Astrocyte of the spinal cord (primary cell): ENCODE measurements at regions not wholly inside any gene's neighbourhood (a gene's known extent, or its start where the extent isn't known, plus 50 kb on each side); places are given as distances from the start of the nearest gene placed in this dataset.

Experiments used
- DNase-seq: peaks from one replicate; pipeline ENCODE4 v3.0.0; 2011; ENCODE audit warnings: low read depth, low spot score
- H3K4me3 ChIP-seq: 2 replicates; pipeline ENCODE4 v1.5.1; 2011; ENCODE audit warnings: low read depth, mild to moderate bottlenecking, low read length, moderate library complexity
- CTCF ChIP-seq: IDR thresholded peaks from 2 replicates; pipeline ENCODE4 v1.5.1; 2012; ENCODE audit warnings: low read depth, mild to moderate bottlenecking, low read length, inconsistent platforms
- in situ Hi-C: cut with HindIII; loops from 2 replicates; pipeline ENCODE4 v1.10.0; 2017; ENCODE audit warnings: low sequenced_read_pairs

GRCh38 chr16:86899151-86899550 lies 320.8 kb downstream of the FOXL1 start:
- no peak for TF ChIP-seq CTCF
- H3K4me3 ChIP-seq, result no peak overlapping the region
- no peak for DNase-seq
- in situ Hi-C loops, result no loop called here

GRCh38 chr16:86899757-86900156 lies 321.4 kb downstream of the FOXL1 start:
- H3K4me3 ChIP-seq, result no peak overlapping the region
- TF ChIP-seq CTCF, result no peak
- peak; percentile 42 for DNase-seq
- in situ Hi-C loops, result no loop called here

GRCh38 chr16:86901483-86901882 lies 323.1 kb downstream of the FOXL1 start:
- H3K4me3 ChIP-seq, result no peak overlapping the region
- in situ Hi-C loops, result no loop called here
- peak; percentile 18 for TF ChIP-seq CTCF
- DNase-seq, result peak; percentile 49

GRCh38 chr16:86902656-86903001 lies 324.3 kb downstream of the FOXL1 start:
- H3K4me3 ChIP-seq, result no peak overlapping the region
- TF ChIP-seq CTCF, result no peak
- DNase-seq, result no peak
- in situ Hi-C loops, result no loop called here

- DNase-seq, result no peak
- no peak overlapping the region for H3K4me3 ChIP-seq
- no peak for TF ChIP-seq CTCF
- in situ Hi-C loops, result no loop called here
Observed at GRCh38 chr16:86903068-86903467, 324.7 kb downstream of the FOXL1 start.

- no peak overlapping the region for H3K4me3 ChIP-seq
- in situ Hi-C loops, result no loop called here
- TF ChIP-seq CTCF, result no peak
- DNase-seq, result no peak
Observed at GRCh38 chr16:86905302-86905701, 327.0 kb downstream of the FOXL1 start.

- TF ChIP-seq CTCF, result no peak
- no peak for DNase-seq
- H3K4me3 ChIP-seq, result no peak overlapping the region
- in situ Hi-C loops, result no loop called here
Observed at GRCh38 chr16:86906623-86907022, 328.3 kb downstream of the FOXL1 start.
